SK-N-MC (cell line): ENCODE measurements at regions not wholly inside any gene's neighbourhood (a gene's known extent, or its start where the extent isn't known, plus 50 kb on each side); places are given as distances from the start of the nearest gene placed in this dataset.

Experiments used
- DNase-seq: peaks from one replicate; pipeline ENCODE4 v3.0.0-alpha.2; 2011; ENCODE audit warnings: low read depth, low spot score
- H3K27ac ChIP-seq: fragments of 200-600 bp; sonication (generic); 2 replicates; pipeline ENCODE4 v1.5.1; 2016; ENCODE audit warnings: mixed run types
- H3K36me3 ChIP-seq: fragments of 200-600 bp; sonication (generic); 2 replicates; pipeline ENCODE4 v1.6.1; 2017; ENCODE audit warnings: antibody characterized with exemption, low read length, mixed read lengths; ENCODE audit not compliant: insufficient read depth
- H3K4me3 ChIP-seq: fragments of 200-600 bp; sonication (generic); 2 replicates; pipeline ENCODE4 v1.5.1; 2016
- H3K9ac ChIP-seq: fragments of 200-600 bp; sonication (generic); 2 replicates; pipeline ENCODE4 v1.8.0; 2017; ENCODE audit warnings: mixed run types, mixed read lengths; ENCODE audit not compliant: insufficient read length
- H3K9me3 ChIP-seq: fragments of 200-600 bp; sonication (generic); 2 replicates; pipeline ENCODE4 v1.6.1; 2017; ENCODE audit warnings: low read depth, mild to moderate bottlenecking, antibody characterized with exemption, low read length, moderate library complexity, mixed read lengths
- EZH2 ChIP-seq: fragments of 200-600 bp; sonication (generic); IDR thresholded peaks from one replicate; pipeline ENCODE4 v1.6.1; 2017; ENCODE audit warnings: antibody characterized with exemption
- FOXP2 ChIP-seq: optimal IDR thresholded peaks from 2 replicates; pipeline ENCODE3; 2011; ENCODE audit warnings: mild to moderate bottlenecking, moderate library complexity; ENCODE audit not compliant: insufficient read depth; ENCODE audit errors: extremely low read length, control extremely low read depth
- POLR2AphosphoS5 ChIP-seq: IDR thresholded peaks from 2 replicates; pipeline ENCODE4 v1.6.1; 2012; ENCODE audit warnings: mild to moderate bottlenecking, low read depth, low read length, borderline replicate concordance

DNA sequence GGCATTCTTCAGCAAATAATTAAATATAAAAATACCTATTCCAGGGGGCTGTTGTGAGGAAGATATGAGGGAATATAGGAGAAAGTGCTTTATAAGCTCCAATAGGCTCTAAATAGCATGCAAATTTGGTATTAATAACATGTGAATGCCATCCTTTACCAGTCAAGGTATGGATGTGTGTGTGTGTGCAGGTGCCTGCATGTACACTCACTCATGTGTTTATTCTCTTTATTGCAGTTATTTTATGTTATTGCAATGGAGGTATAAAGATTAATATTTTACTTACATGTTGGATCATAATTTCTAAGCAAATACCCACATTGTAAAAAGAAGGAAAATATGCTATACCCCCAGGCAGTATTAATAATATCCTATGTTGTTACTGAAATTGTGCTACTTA is 1093.0 kb upstream of the GYPC start:
- TF ChIP-seq EZH2 (no peak), POLR2AphosphoS5 (no peak), FOXP2 (no peak)
- Histone ChIP-seq H3K36me3 (no peaks in the 10 kb centered on the region), H3K9me3 (no peaks in the 10 kb centered on the region), H3K27ac (no peak overlapping the region), H3K4me3 (no peak overlapping the region), H3K9ac (no peak overlapping the region)
- DNase-seq = no peak

DNA sequence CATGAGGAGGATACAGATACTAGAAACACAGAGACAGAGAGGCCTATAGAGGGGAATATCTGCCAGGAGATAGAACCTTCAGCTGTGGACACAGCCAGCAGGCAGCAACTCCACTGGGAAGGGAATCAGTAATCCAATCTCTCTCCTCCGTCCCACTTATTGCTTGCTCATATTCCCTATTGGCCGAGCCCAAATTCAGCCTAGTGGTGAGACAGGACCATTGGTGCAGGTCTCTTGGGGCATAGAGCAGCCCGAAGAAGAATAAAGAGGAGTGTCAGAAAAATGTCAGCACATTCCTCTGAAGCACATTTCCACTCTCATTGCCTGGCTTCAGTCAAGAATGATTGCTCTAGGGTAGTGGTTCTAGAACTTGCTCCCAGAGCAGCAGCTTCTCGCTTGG is 1091.5 kb upstream of the GYPC start:
- Histone ChIP-seq H3K27ac (no peak overlapping the region), H3K9me3 (no peaks in the 10 kb centered on the region), H3K36me3 (no peaks in the 10 kb centered on the region), H3K4me3 (no peak overlapping the region), H3K9ac (no peak overlapping the region)
- TF ChIP-seq EZH2 (no peak), FOXP2 (no peak), POLR2AphosphoS5 (no peak)
- DNase-seq = no peak

DNA sequence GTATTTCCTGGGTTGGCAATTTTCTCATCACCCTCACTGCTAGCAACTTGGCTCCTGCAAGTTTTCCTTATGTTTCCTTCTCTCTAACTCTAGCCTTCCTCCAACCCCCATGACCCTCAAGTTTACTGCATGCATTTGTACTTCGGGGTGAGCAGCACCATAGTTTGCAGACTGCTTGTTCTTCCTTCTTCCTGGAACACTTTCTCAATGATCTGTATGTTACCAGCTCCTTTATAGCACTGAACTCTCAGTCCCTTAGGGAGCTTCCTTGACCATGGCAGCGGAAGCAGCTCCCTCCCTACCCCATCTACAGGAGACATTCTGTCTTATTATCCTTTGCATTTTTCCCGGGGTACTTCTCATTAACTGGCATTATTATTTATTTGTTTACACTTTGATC is 1089.5 kb upstream of the GYPC start:
- no peak for TF ChIP-seq EZH2
- TF ChIP-seq POLR2AphosphoS5 = no peak
- no peak for TF ChIP-seq FOXP2
- no peaks in the 10 kb centered on the region for H3K9me3 ChIP-seq
- H3K4me3 ChIP-seq = no peak overlapping the region
- H3K27ac ChIP-seq = no peak overlapping the region
- no peak for DNase-seq
- no peaks in the 10 kb centered on the region for H3K36me3 ChIP-seq
- no peak overlapping the region for H3K9ac ChIP-seq

DNA sequence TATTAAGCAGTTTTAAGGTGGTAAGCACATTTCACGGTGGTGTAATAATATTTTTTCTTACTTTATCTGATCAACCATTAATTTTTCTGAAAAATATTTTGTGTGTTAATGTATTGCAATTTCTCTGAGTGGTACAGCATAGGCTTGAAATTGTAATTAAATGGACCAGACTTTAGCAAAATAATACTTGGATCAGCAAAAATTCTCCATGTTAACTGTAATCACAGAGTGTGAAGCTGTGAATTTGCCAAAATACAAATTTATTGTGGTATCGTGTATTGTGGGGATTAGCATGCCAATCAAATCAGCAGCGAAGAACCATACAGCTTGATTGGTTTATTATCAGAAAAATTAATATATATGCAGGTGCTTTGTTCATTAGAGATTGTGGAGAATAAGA is 1088.9 kb upstream of the GYPC start:
- H3K9ac ChIP-seq = no peak overlapping the region
- no peaks in the 10 kb centered on the region for H3K36me3 ChIP-seq
- H3K4me3 ChIP-seq = no peak overlapping the region
- H3K9me3 ChIP-seq = no peaks in the 10 kb centered on the region
- no peak overlapping the region for H3K27ac ChIP-seq
- no peak for TF ChIP-seq FOXP2
- no peak for TF ChIP-seq POLR2AphosphoS5
- TF ChIP-seq EZH2 = no peak
- DNase-seq = no peak

DNA sequence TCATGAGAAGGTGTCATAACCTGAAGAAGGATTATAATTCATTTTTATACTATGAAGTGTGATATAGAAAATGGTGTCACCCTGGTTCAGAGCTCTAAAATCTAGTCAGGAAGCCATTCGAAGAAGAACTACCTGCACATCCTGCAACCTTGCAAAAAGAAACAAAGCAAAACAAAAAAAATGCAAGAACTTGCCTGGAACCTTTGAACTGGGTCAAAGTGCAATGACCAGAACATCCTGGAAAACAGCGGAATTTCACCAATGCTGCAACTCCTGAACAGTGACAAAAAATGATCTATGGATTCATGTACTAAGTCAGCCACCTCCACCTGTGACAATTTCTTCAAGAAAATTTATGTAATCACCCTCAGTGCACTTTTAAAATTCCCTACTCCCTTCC is 1083.3 kb upstream of the GYPC start:
- DNase-seq = no peak
- TF ChIP-seq POLR2AphosphoS5 (no peak), FOXP2 (no peak), EZH2 (no peak)
- no peaks in the 10 kb centered on the region for H3K36me3 ChIP-seq
- no peaks in the 10 kb centered on the region for H3K9me3 ChIP-seq
- no peak overlapping the region for H3K4me3 ChIP-seq
- H3K9ac ChIP-seq = no peak overlapping the region
- no peak overlapping the region for H3K27ac ChIP-seq

DNA sequence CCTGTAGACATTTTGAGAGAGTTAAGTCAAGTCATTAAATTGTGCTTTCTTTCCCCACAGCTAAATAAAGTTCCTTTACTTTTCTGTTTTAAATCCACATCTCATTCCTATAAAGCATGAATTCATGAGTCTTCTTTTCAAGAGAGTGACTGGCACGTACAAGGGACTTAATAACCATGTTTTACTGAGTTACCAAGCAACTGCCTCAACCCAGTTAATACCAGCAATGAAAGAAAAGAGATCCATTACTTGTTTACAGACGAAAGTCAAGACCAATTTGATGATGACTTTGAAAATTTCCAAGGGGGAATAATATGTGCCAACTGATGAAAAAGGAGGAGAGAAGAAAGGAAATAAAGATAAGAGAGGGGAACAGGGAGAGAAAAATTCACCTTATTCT is 1082.5 kb upstream of the GYPC start:
- Histone ChIP-seq H3K4me3 (no peak overlapping the region), H3K36me3 (no peaks in the 10 kb centered on the region), H3K27ac (no peak overlapping the region), H3K9me3 (no peaks in the 10 kb centered on the region), H3K9ac (no peak overlapping the region)
- TF ChIP-seq EZH2 (no peak), FOXP2 (no peak), POLR2AphosphoS5 (no peak)
- DNase-seq = no peak

DNA sequence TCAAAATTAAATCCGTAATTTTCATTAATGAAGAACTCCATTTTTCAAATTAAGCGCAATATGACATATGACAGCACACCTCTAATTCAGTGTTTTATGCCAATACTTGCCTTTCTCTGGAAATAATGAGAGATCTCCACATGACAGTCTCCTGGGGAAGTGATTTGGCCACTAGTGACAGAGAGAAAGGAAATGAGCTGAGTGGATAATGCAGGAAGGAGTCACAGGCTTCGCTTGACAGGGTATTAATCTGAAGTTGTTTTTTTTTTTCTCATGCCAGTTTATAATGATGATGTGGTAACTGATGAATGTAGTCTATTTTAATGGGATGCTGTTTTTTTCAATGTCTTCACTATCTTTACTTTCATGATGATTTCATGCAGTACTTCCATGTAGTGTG is 1079.4 kb upstream of the GYPC start:
- H3K9me3 ChIP-seq = no peaks in the 10 kb centered on the region
- H3K9ac ChIP-seq = no peak overlapping the region
- no peak overlapping the region for H3K27ac ChIP-seq
- H3K36me3 ChIP-seq = no peaks in the 10 kb centered on the region
- H3K4me3 ChIP-seq = no peak overlapping the region
- TF ChIP-seq FOXP2 (no peak), EZH2 (no peak)
- no peak for DNase-seq

DNA sequence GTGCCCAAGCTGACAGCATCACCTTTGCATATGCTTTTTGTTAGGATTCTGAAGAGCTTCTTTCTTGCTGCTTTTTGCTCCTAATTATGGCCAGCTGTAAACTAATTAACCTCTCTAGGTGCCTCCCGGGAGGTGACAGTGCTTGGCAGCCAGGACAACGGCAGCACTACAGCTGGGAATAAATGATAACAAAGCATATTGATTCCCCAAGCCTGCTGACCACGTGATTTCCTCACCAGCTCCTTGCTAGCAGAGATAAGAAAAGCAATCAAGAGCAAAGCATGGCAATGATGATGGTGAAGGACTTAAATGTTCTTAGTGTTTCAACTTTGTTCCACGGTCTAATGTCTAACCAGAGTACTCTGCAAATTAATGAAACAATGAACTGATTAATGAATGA is 1074.4 kb upstream of the GYPC start:
- TF ChIP-seq POLR2AphosphoS5 = no peak
- TF ChIP-seq EZH2 = no peak
- no peak for TF ChIP-seq FOXP2
- H3K4me3 ChIP-seq = no peak overlapping the region
- no peak overlapping the region for H3K27ac ChIP-seq
- no peaks in the 10 kb centered on the region for H3K36me3 ChIP-seq
- no peak overlapping the region for H3K9ac ChIP-seq
- DNase-seq = no peak
- H3K9me3 ChIP-seq = no peaks in the 10 kb centered on the region

DNA sequence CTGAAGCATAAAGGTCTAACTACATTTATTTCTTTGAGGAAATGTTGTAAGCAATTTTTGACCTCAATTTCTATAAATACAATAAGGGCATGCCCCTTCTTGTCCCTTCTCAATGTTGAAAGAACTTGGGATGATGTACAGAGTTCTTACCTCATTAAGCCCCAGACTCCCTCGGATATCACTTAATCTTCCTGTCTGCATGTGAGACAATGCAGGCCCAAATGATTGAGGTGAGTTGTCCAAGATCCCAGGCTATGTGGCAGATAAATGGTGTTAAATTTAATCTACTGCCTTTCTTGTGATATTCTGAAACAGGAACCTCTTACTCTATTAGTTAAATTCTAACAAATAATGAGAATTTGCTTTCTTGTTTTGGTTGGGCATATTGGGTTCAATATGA is 1073.4 kb upstream of the GYPC start:
- no peaks in the 10 kb centered on the region for H3K36me3 ChIP-seq
- H3K27ac ChIP-seq = no peak overlapping the region
- DNase-seq = no peak
- TF ChIP-seq POLR2AphosphoS5 (no peak), EZH2 (no peak), FOXP2 (no peak)
- no peak overlapping the region for H3K4me3 ChIP-seq
- H3K9me3 ChIP-seq = no peaks in the 10 kb centered on the region
- H3K9ac ChIP-seq = no peak overlapping the region
